PC-3 (cell line): ENCODE measurements at regions not wholly inside any gene's neighbourhood (a gene's known extent, or its start where the extent isn't known, plus 50 kb on each side); places are given as distances from the start of the nearest gene placed in this dataset.

ENCODE experiments used
- CTCF ChIP-seq: fragments of 300-600 bp; sonication (generic); conservative IDR thresholded peaks from 2 replicates; pipeline ENCODE4 v1.5.1; 2017; ENCODE audit warnings: antibody characterized with exemption, low read depth, mild to moderate bottlenecking, low read length
- EZH2 ChIP-seq: fragments of 300-600 bp; sonication (generic); IDR thresholded peaks from one replicate; pipeline ENCODE4 v1.6.1; 2017; ENCODE audit warnings: antibody characterized with exemption, mild to moderate bottlenecking, low read length; ENCODE audit not compliant: unreplicated experiment
- EZH2phosphoT487 ChIP-seq: fragments of 300-600 bp; sonication (generic); IDR thresholded peaks from 2 replicates; pipeline ENCODE4 v1.6.1; 2018; ENCODE audit warnings: mild to moderate bottlenecking, antibody characterized with exemption, low read length, borderline replicate concordance

- TF ChIP-seq CTCF (no peak), EZH2 (no peak), EZH2phosphoT487 (no peak)
These were observed 248.5 kb downstream of the TLE3 start for GRCh38 chr15:69849232-69849610.
